Natural killer cell (primary cell): ENCODE measurements at regions not wholly inside any gene's neighbourhood (a gene's known extent, or its start where the extent isn't known, plus 50 kb on each side); places are given as distances from the start of the nearest gene placed in this dataset.
"Not testable (repeated sequence)": the region's sequence is repeated elsewhere in the genome, so short reads cannot be mapped to it uniquely, and the experiment has no call there.

Experiments
- ATAC-seq, 3 donors: fragments of 150-1000 bp in 2 of 3; fragments of 200-7000 bp in 1 of 3; cut with Tn5 transposase; 1 replicate in 1 of 3; 2 replicates in 2 of 3; pipeline ENCODE4 v1.10.0; 2021; ENCODE audit warnings: mild to moderate bottlenecking in 2 of 3, moderate library complexity in 2 of 3
- DNase-seq, 2 donors: peaks; one replicate each; pipeline versions ENCODE4 v3.0.0 to v3.0.0-alpha.2; 2013 to 2021; ENCODE audit warnings: mixed read lengths in 1 of 2
- H3K27ac ChIP-seq: one replicate; pipeline ENCODE4 v1.5.1; 2013; ENCODE audit warnings: mild to moderate bottlenecking, low read length
- H3K27me3 ChIP-seq: one replicate; pipeline ENCODE4 v1.6.1; 2013; ENCODE audit warnings: low read length; ENCODE audit not compliant: control insufficient read depth, insufficient read depth
- H3K36me3 ChIP-seq: one replicate; pipeline ENCODE4 v1.6.1; 2013; ENCODE audit warnings: low read length; ENCODE audit not compliant: control insufficient read depth, insufficient read depth
- H3K4me1 ChIP-seq: one replicate; pipeline ENCODE4 v1.6.1; 2013; ENCODE audit warnings: low read length; ENCODE audit not compliant: control insufficient read depth, insufficient read depth
- H3K4me3 ChIP-seq: one replicate; pipeline ENCODE4 v1.5.1; 2013; ENCODE audit warnings: low read length
- H3K9me3 ChIP-seq: one replicate; pipeline ENCODE4 v1.6.1; 2013; ENCODE audit warnings: low read length; ENCODE audit not compliant: control insufficient read depth, insufficient read depth
- H3K27ac Mint-ChIP-seq, 2 donors: one replicate each; pipeline ENCODE4 v1.8.0; 2022; ENCODE audit warnings: mild to moderate bottlenecking in 2 of 2, mixed read lengths in 2 of 2, moderate library complexity in 1 of 2
- H3K27me3 Mint-ChIP-seq, 2 donors: one replicate each; pipeline ENCODE4 v1.8.0; 2022; ENCODE audit warnings: low read depth in 2 of 2, mixed read lengths in 2 of 2
- H3K36me3 Mint-ChIP-seq: one replicate; pipeline ENCODE4 v1.8.0; 2022; ENCODE audit warnings: mixed read lengths
- H3K4me1 Mint-ChIP-seq, 2 donors: one replicate each; pipeline ENCODE4 v1.8.0; 2022; ENCODE audit warnings: mixed read lengths in 2 of 2
- H3K4me3 Mint-ChIP-seq: one replicate; pipeline ENCODE4 v1.8.0; 2022; ENCODE audit warnings: mild to moderate bottlenecking, moderate library complexity, mixed read lengths
- H3K9me3 Mint-ChIP-seq, 2 donors: one replicate each; pipeline ENCODE4 v1.8.0; 2022; ENCODE audit warnings: mixed read lengths in 2 of 2
- CTCF ChIP-seq: fragments of 200-600 bp; IDR thresholded peaks from one replicate; pipeline ENCODE4 v1.8.0; 2022; ENCODE audit warnings: antibody characterized with exemption
- WGBS: methylation state at CpG from one replicate; pipeline ENCODE4 v1.1.7; 2013; ENCODE audit warnings: missing lambda C conversion rate; ENCODE audit not compliant: insufficient coverage; 5-methylcytosine and 5-hydroxymethylcytosine counted together
- intact Hi-C: fragments of 100-400 bp; cut with micrococcal nuclease; formaldehyde crosslinking; loops from one replicate; pipeline ENCODE4 v1.14.2; 2022

GRCh38 chr2:16392647-16393499 lies 272.8 kb downstream of the CYRIA start:
- no peaks in the 10 kb centered on the region for H3K9me3 ChIP-seq
- DNase-seq: no peak
- H3K4me1 ChIP-seq: no peaks in the 10 kb centered on the region
- intact Hi-C loops: no loop called here
- no peak overlapping the region for H3K4me3 Mint-ChIP-seq
- H3K4me1 Mint-ChIP-seq: no peaks in the 10 kb centered on the region
- no peak overlapping the region for H3K4me3 ChIP-seq
- H3K27ac ChIP-seq: no peak overlapping the region
- no peaks in the 10 kb centered on the region for H3K36me3 ChIP-seq
- TF ChIP-seq CTCF: no peak
- 90% methylated on average over 14 of the region's 14 CpGs for whole genome bisulfite sequencing
- no peak overlapping the region for H3K27ac Mint-ChIP-seq
- ATAC-seq: no peak
- H3K27me3 Mint-ChIP-seq: no peaks in the 10 kb centered on the region
- H3K27me3 ChIP-seq: no peaks in the 10 kb centered on the region
- no peaks in the 10 kb centered on the region for H3K36me3 Mint-ChIP-seq
- H3K9me3 Mint-ChIP-seq: no peaks in the 10 kb centered on the region

- no peaks in the 10 kb centered on the region for H3K27me3 ChIP-seq
- no peaks in the 10 kb centered on the region for H3K36me3 ChIP-seq
- no peaks in the 10 kb centered on the region for H3K4me1 ChIP-seq
- Mint-ChIP-seq H3K27ac (no peak overlapping the region), H3K9me3 (no peaks in the 10 kb centered on the region), H3K36me3 (no peaks in the 10 kb centered on the region), H3K27me3 (no peaks in the 10 kb centered on the region), H3K4me3 (no peak overlapping the region), H3K4me1 (no peaks in the 10 kb centered on the region)
- ATAC-seq: no peak
- no peak for TF ChIP-seq CTCF
- 80% methylated on average over 5 of the region's 5 CpGs for WGBS
- intact Hi-C loops: no loop called here
- H3K9me3 ChIP-seq: no peaks in the 10 kb centered on the region
- no peak overlapping the region for H3K27ac ChIP-seq
- DNase-seq: no peak
- H3K4me3 ChIP-seq: no peak overlapping the region
These were observed 273.6 kb downstream of the CYRIA start for GRCh38 chr2:16391986-16392385.

GRCh38 chr2:16390561-16390960 lies 275.1 kb downstream of the CYRIA start:
- no peak for TF ChIP-seq CTCF
- Histone ChIP-seq H3K9me3 (no peaks in the 10 kb centered on the region), H3K4me3 (no peak overlapping the region), H3K36me3 (no peaks in the 10 kb centered on the region), H3K27me3 (no peaks in the 10 kb centered on the region), H3K27ac (no peak overlapping the region), H3K4me1 (no peaks in the 10 kb centered on the region)
- no peak for DNase-seq
- Mint-ChIP-seq H3K4me3 (no peak overlapping the region), H3K9me3 (no peaks in the 10 kb centered on the region), H3K4me1 (no peaks in the 10 kb centered on the region), H3K36me3 (no peaks in the 10 kb centered on the region), H3K27ac (no peak overlapping the region), H3K27me3 (no peaks in the 10 kb centered on the region)
- 84% methylated on average over 6 of the region's 6 CpGs for WGBS
- intact Hi-C loops: no loop called here
- no peak for ATAC-seq

- Histone ChIP-seq H3K27me3 (no peaks in the 10 kb centered on the region), H3K27ac (no peak overlapping the region), H3K9me3 (no peaks in the 10 kb centered on the region), H3K36me3 (no peaks in the 10 kb centered on the region), H3K4me1 (no peaks in the 10 kb centered on the region), H3K4me3 (no peak overlapping the region)
- WGBS: 93% methylated on average over 3 of the region's 3 CpGs
- Mint-ChIP-seq H3K36me3 (no peaks in the 10 kb centered on the region), H3K4me3 (no peak overlapping the region), H3K9me3 (no peaks in the 10 kb centered on the region), H3K4me1 (no peaks in the 10 kb centered on the region), H3K27me3 (no peaks in the 10 kb centered on the region), H3K27ac (no peak overlapping the region)
- intact Hi-C loops: no loop called here
- ATAC-seq (no peak), DNase-seq (no peak)
- TF ChIP-seq CTCF: no peak
These were observed 276.0 kb downstream of the CYRIA start for GRCh38 chr2:16389611-16390010.

GRCh38 chr2:16388199-16388830 lies 277.3 kb downstream of the CYRIA start:
- H3K4me1 Mint-ChIP-seq, DNase-seq, H3K9me3 ChIP-seq, H3K27me3 ChIP-seq, ATAC-seq, H3K27ac ChIP-seq, H3K9me3 Mint-ChIP-seq, H3K4me3 Mint-ChIP-seq, H3K4me1 ChIP-seq, H3K27ac Mint-ChIP-seq, H3K27me3 Mint-ChIP-seq, H3K36me3 ChIP-seq, H3K4me3 ChIP-seq, H3K36me3 Mint-ChIP-seq, intact Hi-C loops: not testable (repeated sequence)
- whole genome bisulfite sequencing: 93% methylated on average over 16 of the region's 16 CpGs
